Karpas-422 (cell line): ENCODE measurements at regions not wholly inside any gene's neighbourhood (a gene's known extent, or its start where the extent isn't known, plus 50 kb on each side); places are given as distances from the start of the nearest gene placed in this dataset.
A peak's percentile ranks its signal among the peaks of the same experiment; 100 is the strongest.
"Not testable (repeated sequence)": the region's sequence is repeated elsewhere in the genome, so short reads cannot be mapped to it uniquely, and the experiment has no call there.

Source experiments
- DNase-seq: peaks from one replicate; pipeline ENCODE4 v3.0.0-alpha.2; 2015
- H2AFZ ChIP-seq: fragments of 200-600 bp; sonication (generic); 2 replicates; pipeline ENCODE4 v1.6.1; 2014; ENCODE audit warnings: antibody characterized with exemption, low read length, mixed read lengths
- H3K27ac ChIP-seq: fragments of 200-600 bp; sonication (generic); 2 replicates; pipeline ENCODE4 v1.5.1; 2014; ENCODE audit warnings: mild to moderate bottlenecking, low read length, moderate library complexity
- H3K27me3 ChIP-seq: fragments of 200-600 bp; sonication (generic); 2 replicates; pipeline ENCODE4 v1.6.1; 2014; ENCODE audit warnings: low read length, mixed read lengths
- H3K36me3 ChIP-seq: fragments of 200-600 bp; sonication (generic); 2 replicates; pipeline ENCODE4 v1.6.1; 2014; ENCODE audit warnings: low read length, mixed read lengths; ENCODE audit not compliant: insufficient read depth
- H3K4me1 ChIP-seq: fragments of 200-600 bp; sonication (generic); 2 replicates; pipeline ENCODE4 v1.6.1; 2014; ENCODE audit warnings: mild to moderate bottlenecking, low read length, mixed read lengths
- H3K4me2 ChIP-seq: fragments of 200-600 bp; sonication (generic); 2 replicates; pipeline ENCODE4 v1.6.1; 2014; ENCODE audit warnings: low read length, low read depth, mild to moderate bottlenecking; ENCODE audit not compliant: poor library complexity, severe bottlenecking
- H3K4me3 ChIP-seq: fragments of 200-600 bp; sonication (generic); 2 replicates; pipeline ENCODE4 v1.5.1; 2014; ENCODE audit warnings: mild to moderate bottlenecking, antibody characterized with exemption, low read length, mixed read lengths
- H3K79me2 ChIP-seq: fragments of 200-600 bp; sonication (generic); 2 replicates; pipeline ENCODE4 v1.6.1; 2014; ENCODE audit warnings: mild to moderate bottlenecking, low read length, mixed read lengths
- H3K9ac ChIP-seq: fragments of 200-600 bp; sonication (generic); 2 replicates; pipeline ENCODE4 v1.6.0; 2014; ENCODE audit warnings: low read length
- H3K9me2 ChIP-seq: fragments of 200-600 bp; sonication (generic), shearing (Covaris generic); replicated peaks from 2 replicates; pipeline ENCODE4 v1.6.0; 2014; ENCODE audit warnings: mild to moderate bottlenecking, low read length, moderate library complexity; ENCODE audit not compliant: insufficient read depth
- H3K9me3 ChIP-seq: fragments of 300-700, 200-600 bp; sonication (generic); 2 replicates; pipeline ENCODE4 v1.6.1; 2014; ENCODE audit warnings: low read length, mixed read lengths
- H4K20me1 ChIP-seq: fragments of 200-600 bp; sonication (generic); 2 replicates; pipeline ENCODE4 v1.6.1; 2014; ENCODE audit warnings: mild to moderate bottlenecking, antibody characterized with exemption, low read length, low read depth; ENCODE audit not compliant: insufficient read depth

GRCh38 chr16:35102780-35103403, 1643.5 kb downstream of the TP53TG3F start:
- H3K9ac ChIP-seq = no peak overlapping the region
- no peaks in the 10 kb centered on the region for H4K20me1 ChIP-seq
- H3K27me3 ChIP-seq = no peaks in the 10 kb centered on the region
- peaks cover 24% of the 10 kb centered on the region; the same call in 1 of the 2 replicates for H3K9me3 ChIP-seq
- no peak overlapping the region for H2AFZ ChIP-seq
- H3K4me2 ChIP-seq = no peak overlapping the region
- no peak overlapping the region for H3K27ac ChIP-seq
- no peaks in the 10 kb centered on the region for H3K4me1 ChIP-seq
- peak; percentile 59 for DNase-seq
- no peaks in the 10 kb centered on the region for H3K79me2 ChIP-seq
- no peaks in the 10 kb centered on the region for H3K9me2 ChIP-seq
- H3K4me3 ChIP-seq = no peak overlapping the region
- H3K36me3 ChIP-seq = no peaks in the 10 kb centered on the region

- not testable (repeated sequence) for H4K20me1 ChIP-seq, H3K9ac ChIP-seq, H3K27me3 ChIP-seq, DNase-seq, H3K79me2 ChIP-seq, H3K4me2 ChIP-seq, H2AFZ ChIP-seq, H3K27ac ChIP-seq, H3K9me2 ChIP-seq, H3K36me3 ChIP-seq, H3K4me3 ChIP-seq, H3K4me1 ChIP-seq
- peaks cover 26% of the 10 kb centered on the region for H3K9me3 ChIP-seq
These were observed 1652.4 kb downstream of the TP53TG3F start for GRCh38 chr16:35111772-35112171.

GRCh38 chr16:35131429-35131828, 1672.0 kb downstream of the TP53TG3F start:
- no peak overlapping the region for H3K4me2 ChIP-seq
- peaks cover 30% of the 10 kb centered on the region for H3K9me3 ChIP-seq
- no peak overlapping the region for H3K27ac ChIP-seq
- H3K9me2 ChIP-seq = no peaks in the 10 kb centered on the region
- H3K4me1 ChIP-seq = no peaks in the 10 kb centered on the region
- H3K36me3 ChIP-seq = no peaks in the 10 kb centered on the region
- H3K9ac ChIP-seq = no peak overlapping the region
- H3K79me2 ChIP-seq = no peaks in the 10 kb centered on the region
- no peak overlapping the region for H3K4me3 ChIP-seq
- no peaks in the 10 kb centered on the region for H3K27me3 ChIP-seq
- H4K20me1 ChIP-seq = no peaks in the 10 kb centered on the region
- no peak for DNase-seq
- H2AFZ ChIP-seq = no peak overlapping the region

GRCh38 chr16:35134471-35134870, 1675.1 kb downstream of the TP53TG3F start:
- Histone ChIP-seq H3K79me2 (no peaks in the 10 kb centered on the region), H3K9ac (no peak overlapping the region), H3K36me3 (no peaks in the 10 kb centered on the region), H3K9me3 (peaks cover 24% of the 10 kb centered on the region), H3K4me3 (no peak overlapping the region), H3K4me1 (no peaks in the 10 kb centered on the region), H4K20me1 (no peaks in the 10 kb centered on the region), H3K4me2 (no peak overlapping the region), H2AFZ (no peak overlapping the region), H3K27ac (no peak overlapping the region), H3K27me3 (no peaks in the 10 kb centered on the region), H3K9me2 (no peaks in the 10 kb centered on the region)
- no peak for DNase-seq

GRCh38 chr16:35140293-35140986, 1681.0 kb downstream of the TP53TG3F start:
- no peaks in the 10 kb centered on the region for H3K4me1 ChIP-seq
- H3K36me3 ChIP-seq = no peaks in the 10 kb centered on the region
- H3K27me3 ChIP-seq = no peaks in the 10 kb centered on the region
- H3K4me3 ChIP-seq = no peak overlapping the region
- H2AFZ ChIP-seq = no peak overlapping the region
- no peak overlapping the region for H3K27ac ChIP-seq
- no peak overlapping the region for H3K4me2 ChIP-seq
- H4K20me1 ChIP-seq = no peaks in the 10 kb centered on the region
- H3K9ac ChIP-seq = no peak overlapping the region
- peaks cover 10% of the 10 kb centered on the region; the same call in 1 of the 2 replicates for H3K9me3 ChIP-seq
- H3K79me2 ChIP-seq = no peaks in the 10 kb centered on the region
- DNase-seq = no peak
- H3K9me2 ChIP-seq = no peaks in the 10 kb centered on the region

GRCh38 chr16:35141303-35141702, 1681.9 kb downstream of the TP53TG3F start:
- Histone ChIP-seq H3K27me3 (no peaks in the 10 kb centered on the region), H4K20me1 (no peaks in the 10 kb centered on the region), H3K4me1 (no peaks in the 10 kb centered on the region), H2AFZ (no peak overlapping the region), H3K27ac (no peak overlapping the region), H3K9me3 (peaks cover 10% of the 10 kb centered on the region; the same call in 1 of the 2 replicates), H3K79me2 (no peaks in the 10 kb centered on the region), H3K36me3 (no peaks in the 10 kb centered on the region), H3K9me2 (no peaks in the 10 kb centered on the region), H3K4me3 (no peak overlapping the region), H3K9ac (no peak overlapping the region), H3K4me2 (no peak overlapping the region)
- no peak for DNase-seq

- Histone ChIP-seq H2AFZ (no peak overlapping the region), H3K36me3 (no peaks in the 10 kb centered on the region), H3K4me3 (no peak overlapping the region), H3K9me2 (no peaks in the 10 kb centered on the region), H3K9me3 (peaks cover 16% of the 10 kb centered on the region; the same call in 1 of the 2 replicates), H3K27ac (no peak overlapping the region), H3K4me2 (no peak overlapping the region), H3K79me2 (no peaks in the 10 kb centered on the region), H3K4me1 (no peaks in the 10 kb centered on the region), H3K9ac (no peak overlapping the region), H4K20me1 (no peaks in the 10 kb centered on the region), H3K27me3 (no peaks in the 10 kb centered on the region)
- DNase-seq = no peak
These were observed 1682.9 kb downstream of the TP53TG3F start for GRCh38 chr16:35142147-35142808.

GRCh38 chr16:35142809-35143192, 1683.4 kb downstream of the TP53TG3F start:
- Histone ChIP-seq H2AFZ (no peak overlapping the region), H3K27ac (no peak overlapping the region), H3K4me1 (no peaks in the 10 kb centered on the region), H3K9me3 (peaks cover 21% of the 10 kb centered on the region; the same call in 1 of the 2 replicates), H3K4me3 (no peak overlapping the region), H3K27me3 (no peaks in the 10 kb centered on the region), H3K36me3 (no peaks in the 10 kb centered on the region), H3K79me2 (no peaks in the 10 kb centered on the region), H4K20me1 (no peaks in the 10 kb centered on the region), H3K9ac (no peak overlapping the region), H3K4me2 (no peak overlapping the region), H3K9me2 (no peaks in the 10 kb centered on the region)
- no peak for DNase-seq
